AG09309 (cell line): ENCODE measurements at regions not wholly inside any gene's neighbourhood (a gene's known extent, or its start where the extent isn't known, plus 50 kb on each side); places are given as distances from the start of the nearest gene placed in this dataset.
A peak's percentile ranks its signal among the peaks of the same experiment; 100 is the strongest.

Experiments
- DNase-seq: peaks from one replicate; pipeline ENCODE4 v3.0.0-alpha.2; 2010; ENCODE audit warnings: low read depth
- H3K4me3 ChIP-seq: 2 replicates; pipeline ENCODE4 v1.5.1; 2011; ENCODE audit warnings: mild to moderate bottlenecking, low read depth, low read length, moderate library complexity; ENCODE audit not compliant: control insufficient read depth
- CTCF ChIP-seq: IDR thresholded peaks from 2 replicates; pipeline ENCODE4 v1.5.1; 2011; ENCODE audit warnings: mild to moderate bottlenecking, low read depth, low read length, inconsistent platforms; ENCODE audit not compliant: insufficient read depth, control insufficient read depth; ENCODE audit errors: missing control alignments

- DNase-seq, result no peak
- no peak overlapping the region for H3K4me3 ChIP-seq
These were observed 182.1 kb upstream of the HMGA2 start for GRCh38 chr12:65642061-65642661.

DNA sequence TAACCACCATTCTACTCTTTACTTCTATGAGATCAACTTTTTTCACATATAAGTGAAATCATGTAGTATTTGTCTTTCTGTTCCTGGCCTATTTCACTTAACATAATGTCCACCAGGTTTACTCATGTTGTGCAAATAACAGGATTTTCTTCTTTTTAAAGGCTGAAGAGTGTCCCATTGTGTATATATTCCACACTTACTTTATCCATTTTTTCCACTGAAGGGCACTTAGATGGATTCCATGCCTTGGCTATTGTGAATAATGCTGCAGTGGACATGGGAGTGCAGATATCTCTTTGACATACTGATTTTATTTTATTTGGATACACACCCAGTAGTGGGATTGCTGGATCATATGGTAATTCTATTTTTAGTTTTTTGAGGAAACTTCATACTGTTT is 181.1 kb upstream of the HMGA2 start:
- no peak for TF ChIP-seq CTCF
- H3K4me3 ChIP-seq, result no peak overlapping the region
- DNase-seq, result no peak

More at GRCh38 chr12:65642061-65642661, 182.1 kb upstream of the HMGA2 start:
- peak; percentile 0 for TF ChIP-seq CTCF

DNA sequence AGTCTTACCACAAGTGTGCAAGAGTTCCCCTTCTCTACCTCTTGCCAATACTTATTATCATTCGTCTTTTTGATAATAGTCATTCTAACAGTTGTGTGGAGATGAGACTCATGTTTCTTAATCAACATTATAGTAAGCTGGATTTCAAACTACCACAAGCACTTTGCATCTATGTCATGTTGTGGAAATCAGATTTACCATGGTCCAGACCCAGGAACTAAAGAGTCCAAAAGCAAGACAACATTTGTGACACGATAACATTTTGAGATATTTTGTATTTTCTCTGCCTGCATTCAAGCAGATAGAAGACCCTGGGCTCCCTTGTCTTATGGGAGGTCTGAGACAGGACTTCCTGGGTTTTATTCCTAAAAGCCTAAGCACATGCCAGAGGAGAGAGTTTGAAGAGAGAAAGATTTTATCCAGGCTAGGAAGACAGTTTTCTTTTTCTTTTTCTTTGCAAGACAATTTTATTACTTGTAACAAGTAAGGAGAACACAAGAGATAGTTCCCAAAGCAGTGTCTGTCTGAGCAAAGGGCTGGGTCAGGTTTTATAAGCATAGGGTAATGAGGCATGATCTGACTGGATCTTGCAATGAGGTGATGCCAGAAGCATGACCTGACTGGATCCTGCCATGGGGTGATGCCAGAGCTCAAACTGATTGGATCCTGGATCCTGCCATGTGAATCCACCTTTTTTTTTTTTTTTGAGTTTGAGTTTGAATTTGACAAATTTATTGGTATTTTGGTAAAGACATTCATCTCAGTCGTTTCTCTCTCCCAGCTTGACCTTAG is 180.5 kb upstream of the HMGA2 start:
- no peak for TF ChIP-seq CTCF
- DNase-seq, result no peak
- no peak overlapping the region for H3K4me3 ChIP-seq

GRCh38 chr12:65646127-65646643 is 178.1 kb upstream of the HMGA2 start:
- no peak for TF ChIP-seq CTCF
- no peak for DNase-seq
- no peak overlapping the region for H3K4me3 ChIP-seq

GRCh38 chr12:65647074-65647473 is 177.2 kb upstream of the HMGA2 start:
- no peak overlapping the region for H3K4me3 ChIP-seq
- no peak for DNase-seq
- no peak for TF ChIP-seq CTCF

DNA sequence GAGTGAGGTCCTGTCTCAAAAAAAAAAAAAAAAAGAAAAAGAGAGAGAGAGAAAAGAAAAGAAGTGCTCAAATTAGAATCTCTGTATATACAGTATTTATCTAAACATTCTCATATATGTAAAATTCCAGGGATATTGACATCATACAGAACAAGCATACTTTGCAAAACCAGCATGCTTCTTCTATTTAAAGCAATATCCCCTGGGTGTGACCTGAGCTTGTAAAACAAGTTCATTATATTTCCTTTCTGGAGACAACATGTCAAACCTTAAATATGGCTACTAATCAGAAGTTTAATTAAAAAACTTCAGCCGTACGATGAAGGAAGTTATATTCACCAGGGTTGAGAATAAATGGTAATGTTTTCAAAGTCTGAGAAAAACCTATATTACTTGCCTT is 175.8 kb upstream of the HMGA2 start:
- no peak overlapping the region for H3K4me3 ChIP-seq
- TF ChIP-seq CTCF, result no peak
- no peak for DNase-seq
